Heart right ventricle (tissue), 16 donors: ENCODE measurements at regions not wholly inside any gene's neighbourhood (a gene's known extent, or its start where the extent isn't known, plus 50 kb on each side); places are given as distances from the start of the nearest gene placed in this dataset.

Experiments used
- ATAC-seq, 8 donors: fragments of 200-7000 bp; cut with Tn5 transposase; one replicate each; pipeline ENCODE4 v1.9.1; 2020; ENCODE audit warnings: mild to moderate bottlenecking in 8 of 8, moderate library complexity in 8 of 8, moderate number of reproducible peaks in 1 of 8
- DNase-seq, 2 donors: peaks; one replicate each; pipeline ENCODE4 v3.0.0-alpha.2; 2020
- H3K27ac ChIP-seq, 10 donors: fragments of 200-600 bp; sonication (generic) in 2 of 10; one replicate each; pipeline versions ENCODE4 v1.5.0 to v1.8.0; 2020 to 2022; ENCODE audit warnings: mild to moderate bottlenecking in 3 of 10
- H3K27me3 ChIP-seq, 7 donors: fragments of 200-600 bp; one replicate each; pipeline ENCODE4 v1.8.0; 2021 to 2022; ENCODE audit warnings: mild to moderate bottlenecking in 2 of 7
- H3K36me3 ChIP-seq, 9 donors: fragments of 200-600 bp; sonication (generic) in 1 of 9; one replicate each; pipeline versions ENCODE4 v1.5.0 to v1.8.0; 2020 to 2022; ENCODE audit warnings: mild to moderate bottlenecking in 2 of 9
- H3K4me1 ChIP-seq, 9 donors: fragments of 200-600 bp; sonication (generic) in 1 of 9; one replicate each; pipeline versions ENCODE4 v1.5.0 to v1.8.0; 2020 to 2022; ENCODE audit warnings: mild to moderate bottlenecking in 4 of 9
- H3K4me3 ChIP-seq, 10 donors: fragments of 200-600 bp; sonication (generic) in 2 of 10; one replicate each; pipeline versions ENCODE4 v1.5.0 to v1.8.0; 2020 to 2022; ENCODE audit warnings: mild to moderate bottlenecking in 7 of 10, moderate library complexity in 2 of 10
- H3K9me3 ChIP-seq, 11 donors: fragments of 200-600 bp in 10 of 11; sonication (generic) in 2 of 11; one replicate each; pipeline versions ENCODE4 v1.5.0 to v1.8.0; 2013 to 2022; ENCODE audit warnings: mild to moderate bottlenecking in 2 of 11, control low read depth in 1 of 11, moderate library complexity in 1 of 11
- WGBS, 2 donors: extraction: QIAGEN DNeasy Blood & Tissue Kit; methylation state at CpG; one replicate each; pipeline ENCODE4 v1.1.7; 2013; ENCODE audit warnings: inconsistent platforms in 1 of 2; 5-methylcytosine and 5-hydroxymethylcytosine counted together
- intact Hi-C, 10 donors: fragments of 100-400 bp; cut with DNase I; formaldehyde crosslinking; loops; one replicate each; pipeline versions ENCODE4 v1.11.1 to v1.14.2; 2022
- TF ChIP-seq, protein P1 (sequence below), 9 donors: fragments of 200-600 bp; sonication (generic) in 2 of 9; IDR thresholded peaks; one replicate each; pipeline versions ENCODE4 v1.5.0 to v1.8.0; 2021 to 2022; ENCODE audit warnings: antibody characterized with exemption in 9 of 9, mild to moderate bottlenecking in 5 of 9, moderate library complexity in 1 of 9
- donor health status: Arrhythmogenic right ventricular cardiomyopathy.
- donor health status: ischemic (EF 13 %, LVEDD 7.1; RV severe dilation, severe dysfunction).
- donor health status: healthy with polysubstance abuse.
- donor health status: DM: no; HTN: yes; CAD: no.
- donor health status: DM: no; HTN: no; CAD: no.
- donor health status: ischemic (EF 25% LVEDD 6.9; RV normal size, moderate dysfunction).
- donor health status: ischemic (EF 25% LVEDD 5.7; RV mildly dilated, moderate dysfunction).
- donor health status: healthy.
- donor health status: DM: yes; HTN: yes; CAD: no.
- donor health status: Ischemic cardiomyopathy.
- donor health status: ischemic (EF 35%, LVEDD 5.7; RV mildly dilated, moderate dysfunction).
- donor health status: nonischemic (EF 11% LVEDD 7.7; RV severe dilation, severe dysfunction).
- donor health status: DM: yes; HTN: yes; CAD: no.
- donor health status: PGD.
- donor health status: ischemic (EF 29% LVEDD 5.4; RV normal size, mild dysfunction).
- donor health status: nonischemic (EF 23%, LVEDD 6.1; RV moderate dilation, normal function).

DNA sequence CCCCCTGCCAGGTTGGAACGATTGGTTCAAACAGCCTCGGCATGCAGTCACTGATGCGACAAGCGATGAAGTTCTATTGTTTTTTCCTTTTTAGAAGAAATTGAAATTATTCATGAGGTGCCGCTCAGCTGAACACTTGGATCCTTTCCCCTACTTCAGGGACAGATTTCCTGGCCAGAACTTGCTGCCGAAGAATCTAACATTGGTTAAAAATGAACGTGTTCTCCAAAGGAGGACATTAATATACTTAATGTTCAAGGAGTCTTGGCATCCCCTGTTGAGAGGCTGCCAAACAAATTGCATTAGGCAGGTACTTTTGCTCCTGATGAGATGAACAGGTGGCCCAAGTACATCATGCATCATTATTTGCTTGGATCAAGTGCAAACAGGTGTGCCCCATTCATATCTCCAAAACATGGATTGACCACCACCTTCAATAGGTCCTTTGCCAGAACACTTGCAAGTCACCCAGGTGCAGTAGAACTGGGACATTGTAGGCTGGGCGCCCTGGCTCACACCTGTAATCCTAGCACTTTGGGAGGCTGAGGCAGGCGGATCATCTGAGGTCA, 437.2 kb downstream of the HAPSTR1 start:
- DNase-seq (no peak), ATAC-seq (no peak)
- no peaks in the 10 kb centered on the region for H3K36me3 ChIP-seq
- 70 to 77% methylated on average over 9 of the region's 9 CpGs for WGBS, 2 donors
- no peaks in the 10 kb centered on the region for H3K27me3 ChIP-seq
- no peak overlapping the region for H3K27ac ChIP-seq
- H3K4me1 ChIP-seq, result no peaks in the 10 kb centered on the region
- TF ChIP-seq, protein P1, sequence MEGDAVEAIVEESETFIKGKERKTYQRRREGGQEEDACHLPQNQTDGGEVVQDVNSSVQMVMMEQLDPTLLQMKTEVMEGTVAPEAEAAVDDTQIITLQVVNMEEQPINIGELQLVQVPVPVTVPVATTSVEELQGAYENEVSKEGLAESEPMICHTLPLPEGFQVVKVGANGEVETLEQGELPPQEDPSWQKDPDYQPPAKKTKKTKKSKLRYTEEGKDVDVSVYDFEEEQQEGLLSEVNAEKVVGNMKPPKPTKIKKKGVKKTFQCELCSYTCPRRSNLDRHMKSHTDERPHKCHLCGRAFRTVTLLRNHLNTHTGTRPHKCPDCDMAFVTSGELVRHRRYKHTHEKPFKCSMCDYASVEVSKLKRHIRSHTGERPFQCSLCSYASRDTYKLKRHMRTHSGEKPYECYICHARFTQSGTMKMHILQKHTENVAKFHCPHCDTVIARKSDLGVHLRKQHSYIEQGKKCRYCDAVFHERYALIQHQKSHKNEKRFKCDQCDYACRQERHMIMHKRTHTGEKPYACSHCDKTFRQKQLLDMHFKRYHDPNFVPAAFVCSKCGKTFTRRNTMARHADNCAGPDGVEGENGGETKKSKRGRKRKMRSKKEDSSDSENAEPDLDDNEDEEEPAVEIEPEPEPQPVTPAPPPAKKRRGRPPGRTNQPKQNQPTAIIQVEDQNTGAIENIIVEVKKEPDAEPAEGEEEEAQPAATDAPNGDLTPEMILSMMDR (IDR thresholded peaks at IDR 0.05), result no peak
- H3K4me3 ChIP-seq, result no peak overlapping the region
- H3K9me3 ChIP-seq, result peaks cover 0 to 12% (median 0%) of the 10 kb centered on the region in 11 donors
- intact Hi-C loops, result no loop called here

DNA sequence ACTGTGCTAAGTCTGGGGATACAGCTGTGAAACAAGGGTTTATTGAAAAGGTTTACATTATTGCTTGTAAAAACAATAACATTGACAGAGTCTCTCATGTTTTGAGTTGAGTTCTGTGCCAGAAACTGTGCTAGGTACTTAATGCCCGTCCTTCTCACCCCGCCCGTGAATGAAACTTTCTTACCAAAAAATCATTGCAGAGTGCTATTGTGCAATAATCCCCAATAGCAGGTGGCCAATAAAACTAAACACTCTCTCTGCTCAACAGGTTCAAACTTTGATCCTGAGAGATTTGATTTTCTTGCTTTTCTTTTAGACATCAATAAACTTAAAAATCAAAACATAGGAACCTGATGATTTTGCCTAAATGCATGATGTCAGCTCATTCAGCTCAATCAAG, 441.6 kb downstream of the HAPSTR1 start:
- no peak overlapping the region for H3K27ac ChIP-seq
- intact Hi-C loops, result loop anchor here in 1 of 10 donors (2.0 kb wide), 1 partner anchor 34 kb away; no protein-coding TSS in a partner anchor

DNA sequence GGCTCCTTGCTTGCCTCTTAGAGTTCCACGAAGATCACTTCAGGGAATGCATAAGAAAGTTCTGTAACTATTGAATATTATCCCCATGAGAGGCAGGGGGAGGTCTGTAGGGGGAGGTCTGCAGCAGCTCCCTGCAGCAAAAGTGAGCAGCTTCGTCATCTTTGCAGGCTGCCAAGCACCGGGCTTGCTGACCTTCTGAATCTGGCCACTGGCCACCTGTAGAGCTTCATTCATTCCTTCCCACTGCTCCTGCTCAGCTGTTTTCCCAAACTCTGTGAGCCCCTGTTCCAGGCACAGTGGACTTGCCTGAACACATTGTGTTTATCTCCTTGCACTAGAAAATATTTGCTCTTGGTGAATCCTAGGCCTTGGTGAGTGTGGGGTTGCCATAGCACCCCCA, 443.3 kb downstream of the HAPSTR1 start:
- Histone ChIP-seq H3K27ac (no peak overlapping the region), H3K9me3 (peaks cover 0 to 28% (median 6%) of the 10 kb centered on the region in 11 donors), H3K36me3 (no peaks in the 10 kb centered on the region), H3K27me3 (no peaks in the 10 kb centered on the region), H3K4me3 (no peak overlapping the region), H3K4me1 (no peaks in the 10 kb centered on the region)
- TF ChIP-seq, protein P1 (IDR thresholded peaks at IDR 0.05), result no peak
- 30 to 32% methylated on average over 3 of the region's 3 CpGs for WGBS, 2 donors
- intact Hi-C loops, result no loop called here
- DNase-seq, result no peak
- peak in 3 of 8 donors; percentile 33 to 69 (median 53) for ATAC-seq

More for the DNA sequence above, 441.6 kb downstream of the HAPSTR1 start:
- no peak for ATAC-seq
- Histone ChIP-seq H3K27me3 (no peaks in the 10 kb centered on the region), H3K4me3 (no peak overlapping the region), H3K4me1 (no peaks in the 10 kb centered on the region), H3K9me3 (peaks cover 0 to 12% (median 0%) of the 10 kb centered on the region in 11 donors), H3K36me3 (no peaks in the 10 kb centered on the region)
- WGBS, 2 donors, result 92 to 94% methylated on average over 3 of the region's 3 CpGs
- TF ChIP-seq, protein P1 (IDR thresholded peaks at IDR 0.05), result no peak
- DNase-seq, result no peak

DNA sequence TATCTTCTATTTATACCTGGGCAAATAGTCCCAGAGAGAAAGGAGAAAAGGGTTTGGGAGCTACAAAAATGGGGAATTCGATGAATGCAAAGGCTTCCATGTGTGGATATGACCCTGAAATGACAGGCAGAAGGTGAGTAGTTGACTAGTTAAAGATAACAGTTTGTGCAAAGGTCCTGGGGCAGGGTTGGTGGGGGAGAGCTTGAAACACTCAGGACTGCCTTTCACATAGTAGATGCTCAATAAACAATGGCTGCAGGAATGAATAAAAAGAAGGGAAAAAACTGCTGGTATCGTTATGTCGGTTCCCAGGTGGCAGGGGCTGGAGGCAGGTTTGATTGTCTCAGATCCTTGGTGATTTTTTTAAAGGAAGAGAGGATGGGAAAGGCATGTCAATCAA, 445.5 kb downstream of the HAPSTR1 start:
- H3K27me3 ChIP-seq, result no peaks in the 10 kb centered on the region
- DNase-seq (no peak), ATAC-seq (no peak)
- H3K36me3 ChIP-seq, result no peaks in the 10 kb centered on the region
- H3K4me3 ChIP-seq, result no peak overlapping the region
- intact Hi-C loops, result no loop called here
- H3K9me3 ChIP-seq, result peaks cover 0 to 32% (median 6%) of the 10 kb centered on the region in 11 donors
- TF ChIP-seq, protein P1 (IDR thresholded peaks at IDR 0.05), result no peak
- no peak overlapping the region for H3K27ac ChIP-seq
- H3K4me1 ChIP-seq, result no peaks in the 10 kb centered on the region
- 88 to 95% methylated on average over 3 of the region's 3 CpGs for WGBS, 2 donors
